Mesenchymal stem cell (in vitro differentiated cells and primary cell): ENCODE measurements at regions not wholly inside any gene's neighbourhood (a gene's known extent, or its start where the extent isn't known, plus 50 kb on each side); places are given as distances from the start of the nearest gene placed in this dataset.
"Not testable (repeated sequence)": the region's sequence is repeated elsewhere in the genome, so short reads cannot be mapped to it uniquely, and the experiment has no call there.

Experiments
- DNase-seq: peaks from one replicate; pipeline ENCODE4 v3.0.0-alpha.2; 2013
- H2AFZ ChIP-seq: one replicate; pipeline ENCODE4 v1.6.1; 2013; ENCODE audit warnings: low read depth, mild to moderate bottlenecking, control low read depth, inconsistent platforms, low read length, moderate library complexity
- H2AK5ac ChIP-seq: 2 replicates; pipeline ENCODE4 v1.6.1; 2013; ENCODE audit warnings: low read length, moderate library complexity, mild to moderate bottlenecking, inconsistent platforms; ENCODE audit not compliant: severe bottlenecking
- H2BK120ac ChIP-seq: one replicate; pipeline ENCODE4 v1.6.1; 2013; ENCODE audit warnings: low read depth, mild to moderate bottlenecking, inconsistent platforms, low read length, moderate library complexity
- H2BK12ac ChIP-seq, 2 experiments: one replicate each; pipeline ENCODE4 v1.6.1; 2013; ENCODE audit warnings: inconsistent platforms in 2 of 2, low read length in 2 of 2, mild to moderate bottlenecking in 2 of 2, moderate library complexity in 2 of 2, control low read depth in 1 of 2
- H2BK15ac ChIP-seq: one replicate; pipeline ENCODE4 v1.6.1; 2013; ENCODE audit warnings: mild to moderate bottlenecking, low read depth, inconsistent platforms; ENCODE audit not compliant: poor library complexity, severe bottlenecking
- H2BK5ac ChIP-seq: 2 replicates; pipeline ENCODE4 v1.6.1; 2013; ENCODE audit warnings: low read depth, mild to moderate bottlenecking, low read length, control low read depth, inconsistent platforms; ENCODE audit not compliant: poor library complexity, severe bottlenecking
- H3K14ac ChIP-seq, 2 experiments: one replicate each; pipeline ENCODE4 v1.6.1; 2013; ENCODE audit warnings: inconsistent platforms in 2 of 2, low read length in 2 of 2, control low read depth in 1 of 2, mild to moderate bottlenecking in 1 of 2, moderate library complexity in 1 of 2
- H3K18ac ChIP-seq, 2 experiments: one replicate each; pipeline ENCODE4 v1.6.1; 2013; ENCODE audit warnings: inconsistent platforms in 2 of 2, low read length in 2 of 2, control low read depth in 1 of 2, low read depth in 1 of 2, mild to moderate bottlenecking in 1 of 2
- H3K23ac ChIP-seq, 2 experiments: one replicate each; pipeline ENCODE4 v1.6.1; 2013; ENCODE audit warnings: inconsistent platforms in 2 of 2, low read length in 2 of 2, mild to moderate bottlenecking in 2 of 2, moderate library complexity in 2 of 2, control low read depth in 1 of 2
- H3K27ac ChIP-seq: 2 replicates; pipeline ENCODE4 v1.5.1; 2013; ENCODE audit warnings: mild to moderate bottlenecking, moderate library complexity, low read length, control low read depth, inconsistent platforms; ENCODE audit not compliant: poor library complexity, severe bottlenecking
- H3K27me3 ChIP-seq, 2 experiments: 2 replicates each; pipeline versions ENCODE4 v1.6.1 to v1.7.0; 2013; ENCODE audit warnings: low read length in 2 of 2, mild to moderate bottlenecking in 2 of 2, moderate library complexity in 2 of 2, control low read depth in 1 of 2, inconsistent platforms in 1 of 2; ENCODE audit not compliant: control insufficient read depth in 1 of 2, insufficient read depth in 1 of 2
- H3K36me3 ChIP-seq, 2 experiments: 2 replicates each; pipeline versions ENCODE4 v1.6.1 to v1.7.0; 2013; ENCODE audit warnings: low read length in 2 of 2, control low read depth in 1 of 2, inconsistent platforms in 1 of 2, low read depth in 1 of 2, mild to moderate bottlenecking in 1 of 2; ENCODE audit not compliant: insufficient read depth in 2 of 2, control insufficient read depth in 1 of 2
- H3K4ac ChIP-seq, 2 experiments: one replicate each; pipeline ENCODE4 v1.6.1; 2013; ENCODE audit warnings: inconsistent platforms in 2 of 2, low read length in 2 of 2, mild to moderate bottlenecking in 2 of 2, moderate library complexity in 2 of 2, control low read depth in 1 of 2, low read depth in 1 of 2
- H3K4me1 ChIP-seq: 2 replicates; pipeline ENCODE4 v1.6.1; 2013; ENCODE audit warnings: low read depth, low read length, control low read depth; ENCODE audit not compliant: control insufficient read depth, insufficient read depth
- H3K4me2 ChIP-seq: 2 replicates; pipeline ENCODE4 v1.6.1; 2013; ENCODE audit warnings: low read length, mild to moderate bottlenecking, inconsistent platforms; ENCODE audit not compliant: poor library complexity, severe bottlenecking
- H3K4me3 ChIP-seq, 2 experiments: 2 replicates each; pipeline versions ENCODE4 v1.5.1 to v1.7.0; 2013; ENCODE audit warnings: low read length in 2 of 2, mild to moderate bottlenecking in 2 of 2, control low read depth in 1 of 2, low read depth in 1 of 2; ENCODE audit not compliant: insufficient read depth in 1 of 2
- H3K79me1 ChIP-seq: replicated peaks from 2 replicates; pipeline ENCODE4 v1.6.1; 2013; ENCODE audit warnings: mild to moderate bottlenecking, control low read depth, low read length, inconsistent platforms; ENCODE audit not compliant: poor library complexity, severe bottlenecking
- H3K9ac ChIP-seq: 2 replicates; pipeline ENCODE4 v1.7.0; 2013; ENCODE audit warnings: mild to moderate bottlenecking, low read length, moderate library complexity
- H3K9me3 ChIP-seq: 2 replicates; pipeline ENCODE4 v1.7.0; 2013; ENCODE audit warnings: mild to moderate bottlenecking, low read length; ENCODE audit not compliant: control insufficient read depth
- H4K8ac ChIP-seq: one replicate; pipeline ENCODE4 v1.6.1; 2013; ENCODE audit warnings: inconsistent platforms, mild to moderate bottlenecking, low read length, moderate library complexity
- H4K91ac ChIP-seq: one replicate; pipeline ENCODE4 v1.6.1; 2013; ENCODE audit warnings: mild to moderate bottlenecking, low read length, inconsistent platforms
- WGBS: methylation state at CpG from one replicate; pipeline ENCODE4 v1.1.7; 2013; ENCODE audit warnings: mixed read lengths; 5-methylcytosine and 5-hydroxymethylcytosine counted together

- H3K9ac ChIP-seq = no peak overlapping the region
- H4K91ac ChIP-seq = no peak overlapping the region
- H3K9me3 ChIP-seq = no peaks in the 10 kb centered on the region
- H3K27me3 ChIP-seq = no peaks in the 10 kb centered on the region
- no peaks in the 10 kb centered on the region for H3K79me1 ChIP-seq
- H2BK12ac ChIP-seq = no peak overlapping the region
- no peak overlapping the region for H2BK15ac ChIP-seq
- H2BK120ac ChIP-seq = no peak overlapping the region
- H3K18ac ChIP-seq = no peak overlapping the region
- H3K4me3 ChIP-seq = no peak overlapping the region
- H2AFZ ChIP-seq = no peak overlapping the region
- no peaks in the 10 kb centered on the region for H3K36me3 ChIP-seq
- no peak for DNase-seq
- no peak overlapping the region for H3K23ac ChIP-seq
- no peak overlapping the region for H2BK5ac ChIP-seq
- H3K4me2 ChIP-seq = no peak overlapping the region
- H3K4me1 ChIP-seq = no peaks in the 10 kb centered on the region
- H4K8ac ChIP-seq = no peak overlapping the region
- no peak overlapping the region for H3K4ac ChIP-seq
- H3K14ac ChIP-seq = no peak overlapping the region
- H2AK5ac ChIP-seq = no peak overlapping the region
- no CpG with 5 or more reads among the region's 1 CpG for WGBS
- no peak overlapping the region for H3K27ac ChIP-seq
Measured at GRCh38 chr7:114269714-114270113, 144.9 kb upstream of the FOXP2 start.

- not testable (repeated sequence) for H3K4me2 ChIP-seq, H4K8ac ChIP-seq, H2BK5ac ChIP-seq, H3K18ac ChIP-seq, H4K91ac ChIP-seq, H2AK5ac ChIP-seq, H3K4ac ChIP-seq, DNase-seq, H3K23ac ChIP-seq, H2BK12ac ChIP-seq, H3K79me1 ChIP-seq, H3K9me3 ChIP-seq, H3K4me1 ChIP-seq, H3K14ac ChIP-seq, H3K27me3 ChIP-seq, H3K36me3 ChIP-seq, H3K9ac ChIP-seq, H2BK120ac ChIP-seq, H2AFZ ChIP-seq, H3K27ac ChIP-seq, H3K4me3 ChIP-seq, H2BK15ac ChIP-seq
- no CpG with 5 or more reads among the region's 3 CpGs for WGBS
Measured at GRCh38 chr7:114267550-114267949, 147.1 kb upstream of the FOXP2 start.

GRCh38 chr7:114264023-114264422 is 150.6 kb upstream of the FOXP2 start:
- H2BK120ac ChIP-seq = no peak overlapping the region
- no peaks in the 10 kb centered on the region for H3K4me1 ChIP-seq
- no peaks in the 10 kb centered on the region for H3K79me1 ChIP-seq
- no peaks in the 10 kb centered on the region for H3K27me3 ChIP-seq
- H2AFZ ChIP-seq = no peak overlapping the region
- no peak overlapping the region for H3K9ac ChIP-seq
- H3K27ac ChIP-seq = no peak overlapping the region
- no peak for DNase-seq
- no peak overlapping the region for H3K18ac ChIP-seq
- no peak overlapping the region for H4K8ac ChIP-seq
- no peak overlapping the region for H3K4me3 ChIP-seq
- H2BK15ac ChIP-seq = no peak overlapping the region
- no peak overlapping the region for H2BK5ac ChIP-seq
- H4K91ac ChIP-seq = no peak overlapping the region
- no peak overlapping the region for H3K4ac ChIP-seq
- no peaks in the 10 kb centered on the region for H3K36me3 ChIP-seq
- H3K4me2 ChIP-seq = no peak overlapping the region
- no peak overlapping the region for H3K14ac ChIP-seq
- H2BK12ac ChIP-seq = no peak overlapping the region
- 100% methylated on average over 2 of the region's 2 CpGs for WGBS
- H3K9me3 ChIP-seq = no peaks in the 10 kb centered on the region
- H2AK5ac ChIP-seq = no peak overlapping the region
- no peak overlapping the region for H3K23ac ChIP-seq

- H2BK15ac ChIP-seq = no peak overlapping the region
- H3K27ac ChIP-seq = no peak overlapping the region
- H3K4ac ChIP-seq = no peak overlapping the region
- H2BK5ac ChIP-seq = no peak overlapping the region
- no peaks in the 10 kb centered on the region for H3K4me1 ChIP-seq
- no peak overlapping the region for H3K23ac ChIP-seq
- H2BK120ac ChIP-seq = no peak overlapping the region
- no peak for DNase-seq
- H2BK12ac ChIP-seq = no peak overlapping the region
- no peak overlapping the region for H2AFZ ChIP-seq
- no peaks in the 10 kb centered on the region for H3K79me1 ChIP-seq
- H3K9ac ChIP-seq = no peak overlapping the region
- H2AK5ac ChIP-seq = no peak overlapping the region
- H3K36me3 ChIP-seq = no peaks in the 10 kb centered on the region
- H4K91ac ChIP-seq = no peak overlapping the region
- no peak overlapping the region for H3K14ac ChIP-seq
- no peaks in the 10 kb centered on the region for H3K9me3 ChIP-seq
- WGBS = 78% methylated on average over 3 of the region's 3 CpGs
- H4K8ac ChIP-seq = no peak overlapping the region
- no peaks in the 10 kb centered on the region for H3K27me3 ChIP-seq
- H3K18ac ChIP-seq = no peak overlapping the region
- no peak overlapping the region for H3K4me2 ChIP-seq
- no peak overlapping the region for H3K4me3 ChIP-seq
Measured at GRCh38 chr7:114263219-114263618, 151.4 kb upstream of the FOXP2 start.
